ENCODE measurements at regions not wholly inside any gene's neighbourhood (a gene's known extent, or its start where the extent isn't known, plus 50 kb on each side); places are given as distances from the start of the nearest gene placed in this dataset.

- no peak for TF ChIP-seq CTCF (IDR thresholded peaks at IDR 0.05; ENCODE audit: insufficient read depth, low read depth, low read length)
- TF ChIP-seq EZH2 (IDR thresholded peaks at IDR 0.05; ENCODE audit: insufficient read depth, low read length): no peak
Observed at GRCh38 chr5:159410480-159410879, 80.2 kb upstream of the IL12B start.
